Trophoblast cell (in vitro differentiated cells and primary cell): ENCODE measurements at regions not wholly inside any gene's neighbourhood (a gene's known extent, or its start where the extent isn't known, plus 50 kb on each side); places are given as distances from the start of the nearest gene placed in this dataset.
A peak's percentile ranks its signal among the peaks of the same experiment; 100 is the strongest.

Experiments used
- DNase-seq, 2 donors: peaks; one replicate each; pipeline ENCODE4 v3.0.0-alpha.2; 2016
- H2AFZ ChIP-seq: 2 replicates; pipeline ENCODE4 v1.6.1; 2013; ENCODE audit warnings: low read length, moderate library complexity, mild to moderate bottlenecking; ENCODE audit not compliant: insufficient read depth, poor library complexity
- H2AK5ac ChIP-seq: 2 replicates; pipeline ENCODE4 v1.6.1; 2013; ENCODE audit warnings: mild to moderate bottlenecking, low read length
- H2BK120ac ChIP-seq: 2 replicates; pipeline ENCODE4 v1.6.1; 2013; ENCODE audit warnings: low read length, mild to moderate bottlenecking, moderate library complexity; ENCODE audit not compliant: insufficient read depth, poor library complexity
- H2BK12ac ChIP-seq: 2 replicates; pipeline ENCODE4 v1.6.1; 2013; ENCODE audit warnings: mild to moderate bottlenecking, low read length, moderate library complexity
- H2BK5ac ChIP-seq: 2 replicates; pipeline ENCODE4 v1.6.1; 2013; ENCODE audit warnings: low read length, low read depth, moderate library complexity, mild to moderate bottlenecking; ENCODE audit not compliant: poor library complexity
- H3K14ac ChIP-seq: 2 replicates; pipeline ENCODE4 v1.6.1; 2013; ENCODE audit warnings: mild to moderate bottlenecking, low read length
- H3K18ac ChIP-seq: 2 replicates; pipeline ENCODE4 v1.6.1; 2013; ENCODE audit warnings: mild to moderate bottlenecking, low read length
- H3K23ac ChIP-seq: 2 replicates; pipeline ENCODE4 v1.6.1; 2013; ENCODE audit warnings: low read length
- H3K27ac ChIP-seq: 2 replicates; pipeline ENCODE4 v1.5.1; 2013; ENCODE audit warnings: low read depth, mild to moderate bottlenecking, inconsistent platforms, low read length, moderate library complexity
- H3K27me3 ChIP-seq: 2 replicates; pipeline ENCODE4 v1.6.1; 2013; ENCODE audit warnings: inconsistent platforms, mild to moderate bottlenecking, low read length, moderate library complexity; ENCODE audit not compliant: insufficient read depth
- H3K36me3 ChIP-seq, 2 experiments: 1 replicate in 1 of 2; 2 replicates in 1 of 2; pipeline ENCODE4 v1.6.1; 2013; ENCODE audit warnings: low read length in 2 of 2, mild to moderate bottlenecking in 2 of 2, moderate library complexity in 1 of 2; ENCODE audit not compliant: insufficient read depth in 2 of 2, control insufficient read depth in 1 of 2
- H3K4ac ChIP-seq: 2 replicates; pipeline ENCODE4 v1.6.1; 2013; ENCODE audit warnings: low read depth, mild to moderate bottlenecking, low read length, moderate library complexity
- H3K4me1 ChIP-seq, 2 experiments: 1 replicate in 1 of 2; 2 replicates in 1 of 2; pipeline ENCODE4 v1.6.1; 2013; ENCODE audit warnings: low read length in 2 of 2, mild to moderate bottlenecking in 2 of 2, moderate library complexity in 1 of 2; ENCODE audit not compliant: insufficient read depth in 2 of 2, control insufficient read depth in 1 of 2
- H3K4me2 ChIP-seq: 2 replicates; pipeline ENCODE4 v1.6.1; 2013; ENCODE audit warnings: inconsistent platforms, mild to moderate bottlenecking, low read length, moderate library complexity
- H3K4me3 ChIP-seq: 2 replicates; pipeline ENCODE4 v1.5.1; 2013; ENCODE audit warnings: mild to moderate bottlenecking, low read depth, low read length, inconsistent platforms
- H3K79me1 ChIP-seq: one replicate; pipeline ENCODE4 v1.6.1; 2013; ENCODE audit warnings: low read length
- H3K79me2 ChIP-seq: 2 replicates; pipeline ENCODE4 v1.6.1; 2013; ENCODE audit warnings: low read length, mild to moderate bottlenecking; ENCODE audit not compliant: control insufficient read depth, insufficient read depth, poor library complexity
- H3K9ac ChIP-seq: 2 replicates; pipeline ENCODE4 v1.6.1; 2013; ENCODE audit warnings: mild to moderate bottlenecking, low read length
- H3K9me3 ChIP-seq: 2 replicates; pipeline ENCODE4 v1.6.1; 2013; ENCODE audit warnings: low read depth, mild to moderate bottlenecking, control low read depth, inconsistent platforms, low read length; ENCODE audit not compliant: insufficient read depth
- H4K12ac ChIP-seq: 2 replicates; pipeline ENCODE4 v1.6.1; 2013; ENCODE audit warnings: low read depth, mild to moderate bottlenecking, low read length, moderate library complexity
- H4K8ac ChIP-seq: 2 replicates; pipeline ENCODE4 v1.6.1; 2013; ENCODE audit warnings: low read depth, mild to moderate bottlenecking, low read length, moderate library complexity
- H4K91ac ChIP-seq: one replicate; pipeline ENCODE4 v1.6.1; 2013; ENCODE audit warnings: low read depth, mild to moderate bottlenecking, low read length, moderate library complexity
- WGBS: extraction: QIAGEN DNeasy Blood & Tissue Kit; methylation state at CpG from one replicate; pipeline ENCODE4 v1.1.7; 2013; ENCODE audit warnings: missing lambda C conversion rate; ENCODE audit not compliant: insufficient read length, insufficient coverage; ENCODE audit errors: extremely low coverage; 5-methylcytosine and 5-hydroxymethylcytosine counted together

DNA sequence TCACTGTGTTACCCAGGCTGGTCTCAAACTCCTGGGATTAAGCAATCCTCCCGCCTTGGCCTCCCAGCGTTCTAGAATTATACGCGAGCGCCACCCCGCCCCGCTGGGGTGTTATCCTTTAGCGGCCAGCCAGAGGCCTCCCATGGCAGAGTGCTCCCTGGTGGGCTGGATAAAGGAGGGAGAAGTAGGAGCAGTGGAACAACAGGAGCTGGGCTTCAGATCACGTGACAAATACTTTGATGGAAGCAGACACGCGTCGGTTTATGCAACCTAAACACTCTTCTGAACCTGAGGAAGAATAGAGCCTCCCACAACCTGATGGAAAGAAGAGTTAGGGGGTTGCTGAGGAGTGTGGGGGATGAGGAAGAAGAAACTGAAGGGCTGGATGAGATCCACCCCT, 2114.0 kb downstream of the TP53TG3F start:
- Histone ChIP-seq H2BK120ac (no peak overlapping the region), H3K79me1 (no peaks in the 10 kb centered on the region), H3K79me2 (no peaks in the 10 kb centered on the region), H3K23ac (no peak overlapping the region), H3K18ac (no peak overlapping the region), H2AFZ (no peak overlapping the region), H3K4me3 (no peak overlapping the region), H3K27ac (no peak overlapping the region), H2AK5ac (no peak overlapping the region), H2BK12ac (no peak overlapping the region), H3K9ac (no peak overlapping the region), H3K36me3 (no peaks in the 10 kb centered on the region), H2BK5ac (no peak overlapping the region), H3K27me3 (no peaks in the 10 kb centered on the region), H3K4me1 (no peaks in the 10 kb centered on the region), H3K4me2 (no peak overlapping the region), H4K91ac (no peak overlapping the region), H4K12ac (no peak overlapping the region), H3K9me3 (peaks cover 69% of the 10 kb centered on the region), H4K8ac (no peak overlapping the region), H3K14ac (no peak overlapping the region), H3K4ac (no peak overlapping the region)
- no CpG with 5 or more reads among the region's 12 CpGs for WGBS
- no peak for DNase-seq

- no peak overlapping the region for H2AK5ac ChIP-seq
- peaks cover 71% of the 10 kb centered on the region for H3K9me3 ChIP-seq
- no peaks in the 10 kb centered on the region for H3K79me1 ChIP-seq
- no peak overlapping the region for H3K23ac ChIP-seq
- no peak overlapping the region for H3K14ac ChIP-seq
- WGBS, result no CpG with 5 or more reads among the region's 29 CpGs
- H2BK5ac ChIP-seq, result no peak overlapping the region
- H2AFZ ChIP-seq, result no peak overlapping the region
- no peaks in the 10 kb centered on the region for H3K27me3 ChIP-seq
- no peak overlapping the region for H3K4me3 ChIP-seq
- H2BK120ac ChIP-seq, result no peak overlapping the region
- no peak for DNase-seq
- no peaks in the 10 kb centered on the region for H3K36me3 ChIP-seq
- no peak overlapping the region for H3K4me2 ChIP-seq
- no peak overlapping the region for H3K4ac ChIP-seq
- no peak overlapping the region for H4K8ac ChIP-seq
- H4K91ac ChIP-seq, result no peak overlapping the region
- no peaks in the 10 kb centered on the region for H3K79me2 ChIP-seq
- H3K27ac ChIP-seq, result no peak overlapping the region
- H3K4me1 ChIP-seq, result no peaks in the 10 kb centered on the region
- no peak overlapping the region for H2BK12ac ChIP-seq
- no peak overlapping the region for H3K9ac ChIP-seq
- no peak overlapping the region for H3K18ac ChIP-seq
- H4K12ac ChIP-seq, result no peak overlapping the region
Observed at GRCh38 chr16:35574011-35574410, 2114.6 kb downstream of the TP53TG3F start.

- Histone ChIP-seq H4K91ac (no peak overlapping the region), H2AK5ac (no peak overlapping the region), H3K27ac (no peak overlapping the region), H3K23ac (no peak overlapping the region), H3K4ac (no peak overlapping the region), H3K9me3 (peaks cover 66% of the 10 kb centered on the region), H3K4me1 (no peaks in the 10 kb centered on the region), H2BK5ac (no peak overlapping the region), H3K79me2 (no peaks in the 10 kb centered on the region), H3K36me3 (no peaks in the 10 kb centered on the region), H3K4me3 (no peak overlapping the region), H3K14ac (no peak overlapping the region), H4K12ac (no peak overlapping the region), H3K9ac (no peak overlapping the region), H2AFZ (no peak overlapping the region), H4K8ac (no peak overlapping the region), H2BK120ac (no peak overlapping the region), H2BK12ac (no peak overlapping the region), H3K27me3 (no peaks in the 10 kb centered on the region), H3K4me2 (no peak overlapping the region), H3K18ac (no peak overlapping the region), H3K79me1 (no peaks in the 10 kb centered on the region)
- WGBS, result no CpG with 5 or more reads among the region's 60 CpGs
- no peak for DNase-seq
Observed at GRCh38 chr16:35574454-35575431, 2115.3 kb downstream of the TP53TG3F start.

DNA sequence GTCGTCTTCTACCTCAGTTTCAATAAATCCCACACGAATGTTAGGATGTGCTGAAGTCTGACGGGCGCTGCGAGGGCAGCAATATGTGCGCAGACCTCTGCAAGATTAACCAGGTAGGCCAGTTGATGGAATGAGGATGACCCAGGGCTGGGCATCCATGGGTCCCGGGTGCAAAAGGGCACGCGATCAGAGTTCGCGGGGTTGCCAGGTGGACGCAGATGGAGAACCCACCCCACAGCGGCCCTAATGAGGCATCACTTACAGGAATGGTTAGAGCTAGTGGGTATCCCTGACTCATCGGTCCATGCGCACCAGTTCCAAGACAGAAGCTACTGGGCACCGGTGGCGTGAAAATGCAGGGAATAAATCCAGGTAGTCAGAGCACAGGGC, 2116.0 kb downstream of the TP53TG3F start:
- Histone ChIP-seq H3K4ac (no peak overlapping the region), H3K36me3 (no peaks in the 10 kb centered on the region)

More for the DNA sequence above, 2116.0 kb downstream of the TP53TG3F start:
- Histone ChIP-seq H2BK120ac (no peak overlapping the region), H2BK12ac (no peak overlapping the region), H3K9me3 (peaks cover 66% of the 10 kb centered on the region), H3K27me3 (no peaks in the 10 kb centered on the region), H4K12ac (no peak overlapping the region), H2AFZ (no peak overlapping the region), H3K14ac (no peak overlapping the region), H2AK5ac (no peak overlapping the region), H2BK5ac (no peak overlapping the region), H3K4me3 (peak overlapping the region; percentile 13), H3K79me1 (no peaks in the 10 kb centered on the region), H3K23ac (no peak overlapping the region), H3K27ac (no peak overlapping the region), H3K79me2 (no peaks in the 10 kb centered on the region), H3K4me2 (no peak overlapping the region), H4K8ac (no peak overlapping the region), H3K9ac (no peak overlapping the region), H3K4me1 (no peaks in the 10 kb centered on the region), H4K91ac (no peak overlapping the region), H3K18ac (no peak overlapping the region)
- DNase-seq, result no peak
- no CpG with 5 or more reads among the region's 17 CpGs for WGBS
